H9 (cell line): ENCODE measurements at regions not wholly inside any gene's neighbourhood (a gene's known extent, or its start where the extent isn't known, plus 50 kb on each side); places are given as distances from the start of the nearest gene placed in this dataset.

Experiments used
- DNase-seq: peaks from one replicate; pipeline ENCODE4 v3.0.0-alpha.2; 2017
- H2AFZ ChIP-seq: one replicate; pipeline ENCODE4 v1.6.1; 2013; ENCODE audit warnings: mild to moderate bottlenecking, low read length, control low read depth, moderate library complexity
- H2AK5ac ChIP-seq: 2 replicates; pipeline ENCODE4 v1.6.1; 2013; ENCODE audit warnings: low read length, control low read depth, mixed read lengths; ENCODE audit not compliant: insufficient read length
- H2BK120ac ChIP-seq: one replicate; pipeline ENCODE4 v1.6.1; 2013; ENCODE audit warnings: low read depth, mild to moderate bottlenecking, low read length, control low read depth, inconsistent platforms; ENCODE audit not compliant: poor library complexity, severe bottlenecking
- H2BK12ac ChIP-seq: 2 replicates; pipeline ENCODE4 v1.6.1; 2013; ENCODE audit warnings: low read length, control low read depth, mixed read lengths, low read depth; ENCODE audit not compliant: insufficient read length
- H2BK15ac ChIP-seq: 2 replicates; pipeline ENCODE4 v1.6.1; 2013; ENCODE audit warnings: low read depth, low read length, control low read depth
- H2BK20ac ChIP-seq: one replicate; pipeline ENCODE4 v1.6.1; 2013; ENCODE audit warnings: low read depth, mild to moderate bottlenecking, low read length, control low read depth, inconsistent platforms; ENCODE audit not compliant: poor library complexity, severe bottlenecking
- H2BK5ac ChIP-seq: 2 replicates; pipeline ENCODE4 v1.6.1; 2013; ENCODE audit warnings: low read length, control low read depth, mixed read lengths; ENCODE audit not compliant: insufficient read length
- H3K14ac ChIP-seq: 2 replicates; pipeline ENCODE4 v1.6.1; 2013; ENCODE audit warnings: low read length, control low read depth; ENCODE audit not compliant: insufficient read depth
- H3K18ac ChIP-seq: 2 replicates; pipeline ENCODE4 v1.6.1; 2013; ENCODE audit warnings: low read depth, mild to moderate bottlenecking, mixed read lengths, low read length, control low read depth; ENCODE audit not compliant: insufficient read length
- H3K23ac ChIP-seq: 2 replicates; pipeline ENCODE4 v1.6.1; 2013; ENCODE audit warnings: low read length, control low read depth, mixed read lengths, low read depth; ENCODE audit not compliant: insufficient read length
- H3K23me2 ChIP-seq: 2 replicates; pipeline ENCODE4 v1.6.1; 2013; ENCODE audit warnings: low read depth, mild to moderate bottlenecking, mixed read lengths, low read length, control low read depth; ENCODE audit not compliant: insufficient read length, poor library complexity, severe bottlenecking
- H3K27ac ChIP-seq: 2 replicates; pipeline ENCODE4 v1.5.1; 2013; ENCODE audit warnings: low read length, control low read depth, mixed read lengths, low read depth; ENCODE audit not compliant: insufficient read length
- H3K27me3 ChIP-seq: 2 replicates; pipeline ENCODE4 v1.6.1; 2013; ENCODE audit warnings: low read length, control low read depth, inconsistent platforms; ENCODE audit not compliant: insufficient read depth
- H3K4ac ChIP-seq: 2 replicates; pipeline ENCODE4 v1.6.1; 2013; ENCODE audit warnings: low read depth, mild to moderate bottlenecking, control low read depth, inconsistent platforms, low read length, moderate library complexity
- H3K4me1 ChIP-seq: 2 replicates; pipeline ENCODE4 v1.6.1; 2013; ENCODE audit warnings: low read length, control low read depth, inconsistent platforms; ENCODE audit not compliant: insufficient read depth
- H3K4me2 ChIP-seq: 2 replicates; pipeline ENCODE4 v1.6.1; 2013; ENCODE audit warnings: low read length, control low read depth, mixed read lengths; ENCODE audit not compliant: insufficient read length, insufficient read depth
- H3K56ac ChIP-seq: 2 replicates; pipeline ENCODE4 v1.6.1; 2013; ENCODE audit warnings: low read depth, mild to moderate bottlenecking, mixed read lengths, low read length, control low read depth; ENCODE audit not compliant: insufficient read length
- H3K79me1 ChIP-seq: 2 replicates; pipeline ENCODE4 v1.6.1; 2013; ENCODE audit warnings: low read depth, mild to moderate bottlenecking, moderate library complexity, low read length, control low read depth, inconsistent platforms; ENCODE audit not compliant: insufficient read depth, poor library complexity, severe bottlenecking
- H3K79me2 ChIP-seq: 2 replicates; pipeline ENCODE4 v1.6.1; 2013; ENCODE audit warnings: low read length, control low read depth, inconsistent platforms; ENCODE audit not compliant: insufficient read depth
- H3K9ac ChIP-seq: 2 replicates; pipeline ENCODE4 v1.6.1; 2013; ENCODE audit warnings: low read length, control low read depth, mixed read lengths; ENCODE audit not compliant: insufficient read length; ENCODE audit errors: extremely low read depth
- H3K9me3 ChIP-seq: one replicate; pipeline ENCODE4 v1.6.1; 2013; ENCODE audit warnings: low read depth, low read length, inconsistent platforms; ENCODE audit not compliant: control insufficient read depth
- H3T11ph ChIP-seq: one replicate; pipeline ENCODE4 v1.6.1; 2013; ENCODE audit warnings: mild to moderate bottlenecking, low read length, control low read depth, inconsistent platforms
- H4K20me1 ChIP-seq: one replicate; pipeline ENCODE4 v1.6.1; 2013; ENCODE audit not compliant: control insufficient read depth, insufficient read length, insufficient read depth
- H4K5ac ChIP-seq: 2 replicates; pipeline ENCODE4 v1.6.1; 2013; ENCODE audit warnings: low read depth, mild to moderate bottlenecking, mixed read lengths, low read length, control low read depth; ENCODE audit not compliant: insufficient read length
- H4K8ac ChIP-seq: replicated peaks from 2 replicates; pipeline ENCODE4 v1.6.1; 2013; ENCODE audit warnings: low read length, control low read depth, mixed read lengths, low read depth; ENCODE audit not compliant: insufficient read length
- H4K91ac ChIP-seq: 2 replicates; pipeline ENCODE4 v1.6.1; 2013; ENCODE audit warnings: low read depth, mild to moderate bottlenecking, moderate library complexity, mixed read lengths, low read length, control low read depth; ENCODE audit not compliant: insufficient read length
- H3K27ac Mint-ChIP-seq, 3 experiments: 2 replicates in 2 of 3; 3 replicates in 1 of 3; pipeline ENCODE4 v1.8.0; 2020 to 2021; ENCODE audit warnings: mixed read lengths in 3 of 3, mild to moderate bottlenecking in 1 of 3, moderate library complexity in 1 of 3
- H3K27me3 Mint-ChIP-seq: 2 replicates; pipeline ENCODE4 v1.8.0; 2021; ENCODE audit warnings: low read depth, mild to moderate bottlenecking, moderate library complexity, mixed read lengths
- H3K36me3 Mint-ChIP-seq, 3 experiments: 2 replicates in 2 of 3; 3 replicates in 1 of 3; pipeline ENCODE4 v1.8.0; 2020 to 2021; ENCODE audit warnings: low read depth in 3 of 3, mixed read lengths in 3 of 3; ENCODE audit not compliant: insufficient read depth in 1 of 3
- H3K4me1 Mint-ChIP-seq, 2 experiments: 2 replicates each; pipeline ENCODE4 v1.8.0; 2020; ENCODE audit warnings: mixed read lengths in 2 of 2
- H3K4me3 Mint-ChIP-seq, 2 experiments: 2 replicates in 1 of 2; 3 replicates in 1 of 2; pipeline ENCODE4 v1.8.0; 2020 to 2021; ENCODE audit warnings: mild to moderate bottlenecking in 2 of 2, mixed read lengths in 2 of 2, moderate library complexity in 1 of 2
- H3K9me3 Mint-ChIP-seq, 2 experiments: 2 replicates in 1 of 2; 3 replicates in 1 of 2; pipeline ENCODE4 v1.8.0; 2020; ENCODE audit warnings: mild to moderate bottlenecking in 2 of 2, mixed read lengths in 2 of 2, moderate library complexity in 1 of 2
- CTCF ChIP-seq: fragments of 200-600 bp; sonication (generic); conservative IDR thresholded peaks from 3 replicates; pipeline ENCODE4 v1.8.0; 2021; ENCODE audit warnings: antibody characterized with exemption, mild to moderate bottlenecking
- WGBS: extraction: QIAGEN DNeasy Blood & Tissue Kit; methylation state at CpG from one replicate; pipeline ENCODE4 v1.1.7; 2013; ENCODE audit warnings: missing lambda C conversion rate, low lambda C conversion rate, mixed read lengths; ENCODE audit not compliant: insufficient read length; ENCODE audit errors: extremely low coverage; 5-methylcytosine and 5-hydroxymethylcytosine counted together

- Histone ChIP-seq H3K9me3 (no peaks in the 10 kb centered on the region), H3K23me2 (no peaks in the 10 kb centered on the region), H3K79me1 (no peaks in the 10 kb centered on the region), H3K18ac (no peak overlapping the region), H3K27ac (no peak overlapping the region), H2AK5ac (no peak overlapping the region), H3K9ac (no peak overlapping the region), H3K56ac (no peak overlapping the region), H2BK12ac (no peak overlapping the region), H2BK120ac (no peak overlapping the region), H4K8ac (no peak overlapping the region), H3T11ph (no peak overlapping the region), H3K27me3 (no peaks in the 10 kb centered on the region), H4K91ac (no peak overlapping the region), H3K14ac (no peak overlapping the region), H2BK15ac (no peak overlapping the region), H2BK5ac (no peak overlapping the region), H3K4me1 (no peaks in the 10 kb centered on the region), H2AFZ (no peak overlapping the region), H4K5ac (no peak overlapping the region), H3K4me2 (no peak overlapping the region), H3K79me2 (no peaks in the 10 kb centered on the region), H2BK20ac (no peak overlapping the region), H3K23ac (no peak overlapping the region), H4K20me1 (no peaks in the 10 kb centered on the region), H3K4ac (no peak overlapping the region)
- H3K4me1 Mint-ChIP-seq: peaks cover 6 to 9% of the 10 kb centered on the region in 2 experiments
- H3K36me3 Mint-ChIP-seq: peaks cover 0 to 10% (median 8%) of the 10 kb centered on the region in 3 experiments; a peak in 5 of 7 replicates
- no peak for TF ChIP-seq CTCF
- H3K27me3 Mint-ChIP-seq: no peaks in the 10 kb centered on the region; the same call in 1 of the 2 replicates
- H3K4me3 Mint-ChIP-seq: no peak overlapping the region
- 0 out of 7 replicates have a peak overlapping the region, but pooled peaks of 1 of the 3 experiments have one; percentile 16 for H3K27ac Mint-ChIP-seq
- H3K9me3 Mint-ChIP-seq: peaks cover 8 to 14% of the 10 kb centered on the region in 2 experiments
- WGBS: no CpG with 5 or more reads among the region's 1 CpG
- DNase-seq: no peak
These were observed 272.8 kb upstream of the MKI67 start for GRCh38 chr10:128398999-128399398.
